ENCODE measurements at regions not wholly inside any gene's neighbourhood (a gene's known extent, or its start where the extent isn't known, plus 50 kb on each side); places are given as distances from the start of the nearest gene placed in this dataset.

DNA sequence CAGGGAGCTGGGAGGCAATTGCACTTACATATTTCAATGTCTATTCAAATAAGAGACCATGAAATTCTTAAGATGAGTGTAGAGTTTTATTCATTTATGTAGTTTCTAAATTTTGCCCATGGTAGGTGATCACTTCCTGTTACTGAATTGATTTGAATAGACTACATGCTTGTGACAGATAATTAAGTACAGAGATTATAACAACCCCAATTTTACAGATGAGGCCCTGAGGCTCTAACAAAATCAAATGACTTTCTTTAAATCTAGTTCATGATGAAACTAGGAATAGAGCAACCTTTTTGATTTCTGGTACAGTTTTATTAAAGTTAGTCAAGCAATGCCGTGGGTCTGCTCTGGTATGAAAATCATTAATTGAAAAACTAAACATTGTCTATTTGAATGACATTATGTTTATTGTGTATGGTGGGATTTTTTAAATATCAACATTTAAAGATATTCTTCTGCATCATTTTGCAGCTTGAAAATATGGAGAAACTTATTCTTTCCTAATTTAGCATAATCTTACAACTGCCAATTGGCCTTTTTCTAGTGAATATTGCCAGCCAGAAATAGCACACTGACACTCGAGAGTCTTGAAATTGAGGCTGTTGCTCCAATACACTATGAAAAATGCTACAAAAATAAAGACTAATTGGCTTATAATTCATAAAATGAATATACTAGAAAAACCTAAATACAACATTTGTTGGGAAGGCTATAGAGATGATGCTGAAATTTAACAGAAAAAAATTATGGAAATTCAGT lies 308.9 kb downstream of the SLC6A15 start:
- DNase-seq (ENCODE audit: low read depth), result no peak

GRCh38 chr12:84601483-84601882 lies 311.1 kb downstream of the SLC6A15 start:
- no peak for DNase-seq (ENCODE audit: low read depth)

DNA sequence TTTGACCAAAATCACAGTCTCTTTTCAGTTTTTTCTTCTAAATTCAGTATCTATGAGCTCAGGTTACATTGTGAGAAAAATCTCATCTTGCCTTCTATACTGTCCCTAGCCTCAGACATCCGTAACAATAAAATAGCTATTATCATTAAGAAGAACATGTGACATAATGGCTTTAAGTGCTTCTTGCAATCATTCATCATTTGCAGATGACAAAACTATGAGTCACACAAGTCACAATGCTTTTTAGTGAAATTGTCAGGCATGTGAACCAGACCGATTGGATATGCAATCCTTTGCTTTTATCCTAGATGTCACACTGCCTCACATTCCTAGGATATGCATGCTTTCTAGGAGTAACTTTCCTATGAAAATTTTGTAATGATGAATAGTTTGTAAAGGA lies 313.1 kb downstream of the SLC6A15 start:
- DNase-seq (ENCODE audit: low read depth), result no peak

- DNase-seq (ENCODE audit: low read depth), result no peak
Observed at GRCh38 chr12:84596266-84596665, 316.3 kb downstream of the SLC6A15 start.

GRCh38 chr12:84594157-84594556 lies 318.4 kb downstream of the SLC6A15 start:
- no peak for DNase-seq (ENCODE audit: low read depth)

DNA sequence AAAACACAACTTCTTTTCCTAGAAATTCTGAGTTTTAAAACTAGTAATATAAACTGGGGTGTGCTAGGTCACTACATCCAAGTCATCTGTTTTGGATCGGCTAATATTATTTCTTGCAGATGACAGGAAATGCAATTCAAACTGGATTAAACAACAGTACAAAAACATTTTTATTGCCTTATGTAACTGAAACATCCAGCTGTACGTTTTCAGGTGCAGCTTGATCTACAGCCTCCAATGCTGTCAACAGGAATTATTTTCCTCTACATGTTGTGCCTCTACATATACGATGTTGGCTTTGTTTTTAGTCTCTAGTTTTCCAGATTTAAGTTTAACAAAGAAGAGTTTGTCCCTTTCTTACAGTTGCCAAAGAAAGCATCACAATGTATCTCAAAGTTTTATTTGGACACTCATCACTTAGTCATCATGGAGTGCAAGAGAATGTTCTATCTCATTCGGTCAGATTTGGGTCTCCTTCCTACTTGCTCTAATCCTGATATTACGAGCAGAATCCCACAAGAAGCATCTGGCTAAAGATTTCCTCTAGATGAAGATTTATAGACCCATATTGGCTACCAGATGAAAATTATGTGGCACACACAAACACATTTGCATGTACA lies 326.7 kb downstream of the SLC6A15 start:
- peak; percentile 5 for DNase-seq (ENCODE audit: low read depth)

DNA sequence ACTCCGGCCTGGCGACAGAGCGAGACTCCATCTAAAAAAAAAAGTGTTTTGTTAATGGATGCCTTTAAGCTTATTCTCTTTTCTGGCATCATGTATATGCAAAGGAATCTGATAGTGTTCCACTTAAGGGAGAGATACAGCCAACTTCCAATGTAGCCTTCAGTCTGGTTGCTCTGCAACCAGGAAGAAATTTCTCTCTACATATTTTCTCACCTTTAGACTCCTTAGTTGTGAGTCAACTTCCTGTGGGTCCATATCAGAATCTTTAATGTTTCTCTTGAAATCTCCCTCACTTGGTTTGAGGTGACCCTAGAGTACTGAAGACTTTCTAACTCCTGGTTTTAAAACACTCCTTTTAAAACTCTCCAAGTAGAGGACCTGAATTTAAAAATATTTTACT lies 340.4 kb downstream of the SLC6A15 start:
- no peak for DNase-seq (ENCODE audit: low read depth)

GRCh38 chr12:84562331-84562730 lies 350.3 kb downstream of the SLC6A15 start:
- DNase-seq (ENCODE audit: low read depth), result no peak

DNA sequence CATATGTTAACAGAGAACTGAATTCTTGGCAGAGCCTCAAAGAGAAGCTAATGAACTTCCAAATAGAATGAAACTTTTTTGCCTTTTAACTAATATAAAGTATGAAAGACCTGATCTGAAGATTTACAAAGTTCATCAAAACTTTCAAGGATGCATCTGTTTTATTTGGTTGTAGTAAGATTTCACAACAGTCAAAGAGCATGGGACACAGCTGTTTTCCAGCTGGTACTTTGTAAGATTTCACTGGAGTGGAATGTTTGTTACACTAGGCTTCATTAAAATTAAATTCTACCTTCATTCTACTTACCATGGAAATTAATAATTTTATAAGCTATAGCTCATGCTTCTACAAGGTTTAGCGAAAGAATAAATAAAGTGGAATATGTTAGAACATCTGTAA lies 351.2 kb downstream of the SLC6A15 start:
- DNase-seq (ENCODE audit: low read depth), result no peak

DNA sequence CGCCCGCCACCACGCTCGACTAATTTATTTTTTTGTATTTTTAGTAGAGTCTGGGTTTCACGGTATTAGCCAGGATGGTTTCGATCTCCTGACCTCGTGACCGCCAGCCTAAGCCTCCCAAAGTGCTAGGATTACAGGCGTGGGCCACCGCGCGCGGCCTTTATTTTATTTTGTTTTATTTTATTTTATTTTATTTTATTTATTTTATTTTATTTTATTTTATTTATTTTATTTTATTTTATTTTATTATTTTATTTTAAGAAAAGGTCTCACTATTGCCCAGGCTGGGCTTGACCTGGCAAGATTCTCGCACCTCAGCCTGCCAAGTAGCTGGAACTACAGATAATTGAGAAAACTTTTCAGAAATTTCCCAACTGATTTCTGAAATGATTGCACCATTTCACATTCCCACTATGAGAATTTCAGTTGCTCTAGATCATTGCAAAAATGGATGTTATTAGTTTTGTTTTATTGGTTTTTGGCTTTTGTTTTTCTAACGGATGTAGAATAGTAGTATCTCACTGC lies 358.3 kb downstream of the SLC6A15 start:
- DNase-seq (ENCODE audit: low read depth), result no peak

DNA sequence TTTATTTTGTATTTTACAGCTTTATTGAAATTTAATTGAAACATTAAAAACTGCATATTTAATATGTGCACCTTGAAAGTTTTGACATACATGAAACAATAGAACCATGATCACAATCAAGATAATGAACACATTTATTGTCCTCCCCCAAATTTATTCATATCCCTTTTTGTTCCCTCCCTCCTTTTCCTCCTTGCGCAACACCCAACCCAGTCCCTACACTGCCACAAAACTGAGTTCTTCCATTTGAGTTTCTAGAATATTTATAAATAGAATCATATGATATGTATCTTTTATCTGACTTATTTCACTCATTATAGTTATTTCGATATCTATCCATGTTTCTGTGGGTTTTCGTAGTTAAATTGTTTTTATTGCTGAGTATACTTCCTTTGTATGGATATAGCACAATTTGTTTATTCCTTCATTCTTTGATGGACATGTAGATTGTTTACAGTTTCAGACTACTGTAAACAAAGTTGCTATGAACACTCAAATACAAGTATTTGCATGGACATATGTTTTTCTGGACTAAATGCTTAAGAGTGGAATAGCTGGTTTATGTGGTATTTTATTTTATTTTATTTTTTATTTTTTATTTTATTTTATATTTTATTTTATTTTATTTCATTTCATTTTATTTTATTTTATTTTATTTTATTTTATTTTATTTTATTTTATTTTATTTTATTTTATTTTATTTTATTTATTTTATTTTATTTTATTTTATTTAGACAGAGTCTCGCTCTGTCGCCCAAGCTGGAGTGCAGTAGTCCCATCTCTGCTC lies 359.1 kb downstream of the SLC6A15 start:
- no peak for DNase-seq (ENCODE audit: low read depth)

- DNase-seq (ENCODE audit: low read depth), result no peak
Observed at GRCh38 chr12:84551373-84551772, 361.2 kb downstream of the SLC6A15 start.

DNA sequence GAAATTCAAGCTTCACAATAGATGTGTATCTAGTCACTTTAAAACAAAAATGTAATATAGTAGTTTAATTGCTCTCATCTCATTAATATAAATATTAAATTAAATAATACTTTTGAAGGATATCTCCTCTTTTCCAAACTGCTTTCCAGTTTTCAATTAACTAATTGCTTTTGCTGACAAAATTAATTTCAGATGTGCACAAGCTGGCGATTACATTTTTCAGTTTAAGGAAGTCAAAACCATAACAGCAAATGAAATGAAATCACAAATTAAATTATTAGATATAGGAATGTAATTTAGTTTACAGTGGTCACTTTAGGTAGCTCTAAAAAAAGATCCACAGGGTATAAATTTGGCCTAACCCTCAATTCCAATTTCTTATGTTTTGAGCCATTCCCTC lies 362.1 kb downstream of the SLC6A15 start:
- DNase-seq (ENCODE audit: low read depth), result no peak

- no peak for DNase-seq (ENCODE audit: low read depth)
Observed at GRCh38 chr12:84542289-84542688, 370.3 kb downstream of the SLC6A15 start.

- no peak for DNase-seq (ENCODE audit: low read depth)
Observed at GRCh38 chr12:84537666-84538065, 374.9 kb downstream of the SLC6A15 start.

DNA sequence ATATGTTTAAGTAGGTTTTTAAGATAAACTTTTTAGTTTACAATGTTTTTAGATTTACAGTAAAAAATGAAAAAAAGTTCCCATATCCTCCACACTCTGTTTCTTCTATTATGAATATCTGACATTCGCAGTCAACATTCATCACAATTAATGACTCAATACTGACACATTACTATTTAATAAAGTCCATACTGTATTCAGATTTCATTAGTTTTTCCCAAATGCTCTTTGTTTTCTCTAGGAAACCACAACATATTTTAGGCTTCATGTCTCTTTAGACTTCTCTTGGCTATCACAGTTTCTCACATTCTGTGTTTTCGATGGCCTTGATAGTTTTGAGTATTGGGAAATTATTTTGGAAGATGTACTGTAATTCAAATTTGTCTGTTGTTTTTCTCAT lies 399.8 kb downstream of the SLC6A15 start:
- DNase-seq (ENCODE audit: low read depth), result no peak

DNA sequence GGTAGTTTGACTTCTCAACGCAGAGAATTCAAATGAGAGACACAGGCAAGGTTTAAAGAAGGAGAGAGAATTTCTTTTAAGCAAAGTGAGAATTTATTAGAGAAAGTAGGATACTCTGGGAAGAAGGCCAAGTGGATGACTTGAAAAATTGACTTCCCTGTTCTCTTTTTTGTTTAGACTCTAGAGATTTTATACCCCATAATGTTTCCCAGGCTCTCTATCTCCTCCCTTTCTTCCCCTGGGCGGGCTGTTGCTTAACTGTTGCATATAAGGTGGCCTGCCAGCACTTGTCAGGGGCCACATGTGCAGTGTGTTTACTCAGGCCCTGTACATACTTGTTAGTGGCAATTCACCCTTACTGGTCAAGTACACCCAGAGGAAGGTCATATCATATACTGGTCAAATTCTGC lies 403.7 kb downstream of the SLC6A15 start:
- no peak for DNase-seq (ENCODE audit: low read depth)

GRCh38 chr12:84507956-84508850 lies 404.4 kb downstream of the SLC6A15 start:
- DNase-seq (ENCODE audit: low read depth), result peak; percentile 46

GRCh38 chr12:84506282-84506681 lies 406.3 kb downstream of the SLC6A15 start:
- DNase-seq (ENCODE audit: low read depth), result no peak

DNA sequence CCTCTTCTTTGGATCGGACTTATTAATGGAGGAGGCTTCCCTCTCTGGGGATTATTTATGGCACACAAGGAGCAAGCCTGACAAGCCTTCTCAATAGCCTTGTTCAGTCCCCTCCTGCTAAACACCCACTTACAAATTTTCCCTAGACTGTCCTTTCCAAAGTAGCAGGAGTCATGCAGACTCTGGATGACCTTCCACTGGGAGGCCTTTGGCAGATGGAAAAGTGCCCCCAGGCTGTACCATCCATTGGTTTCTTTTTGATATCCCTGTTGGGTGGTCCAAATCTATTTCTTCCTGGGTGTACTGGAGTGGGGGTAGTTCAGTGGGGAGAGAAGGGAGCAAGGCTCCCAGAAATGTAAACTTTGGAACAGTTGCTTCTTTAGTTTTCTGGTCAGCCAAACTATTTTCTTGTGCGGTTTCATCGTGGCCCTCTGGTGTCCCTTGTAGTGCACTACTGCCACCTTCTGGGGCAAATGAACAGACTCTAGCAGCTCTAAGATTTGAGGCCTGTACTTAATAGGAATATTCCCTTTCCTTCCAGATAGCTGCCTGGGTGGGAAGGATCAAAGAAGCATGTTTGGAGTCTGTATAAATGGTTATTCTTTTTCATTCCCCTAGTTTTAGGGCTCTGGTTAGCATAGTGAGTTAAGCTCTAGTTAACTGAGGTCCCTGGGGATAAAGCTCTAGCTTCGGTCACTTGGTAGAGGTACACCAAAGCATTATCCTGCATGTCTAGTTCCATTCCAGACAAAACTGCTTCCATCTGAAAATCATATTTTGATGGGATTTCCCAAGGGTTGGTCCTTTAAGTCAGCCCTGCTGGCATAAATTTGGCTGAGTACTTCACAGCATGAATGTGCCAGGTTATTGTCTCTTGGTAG lies 409.5 kb downstream of the SLC6A15 start:
- DNase-seq (ENCODE audit: low read depth), result peak; percentile 28

Measured in RPMI7951 (cell line).